Neural progenitor cell (in vitro differentiated cells): ENCODE measurements at regions not wholly inside any gene's neighbourhood (a gene's known extent, or its start where the extent isn't known, plus 50 kb on each side); places are given as distances from the start of the nearest gene placed in this dataset.

Source experiments
- DNase-seq: peaks from one replicate; pipeline ENCODE4 v3.0.0-alpha.2; 2016; ENCODE audit warnings: low spot score
- H2AFZ ChIP-seq: fragments of 200-600 bp; sonication (generic); replicated peaks from 2 replicates; pipeline ENCODE4 v1.6.1; 2016; ENCODE audit warnings: antibody characterized with exemption
- H3F3A ChIP-seq: fragments of 200-600 bp; sonication (generic); 2 replicates; pipeline ENCODE4 v1.6.1; 2016; ENCODE audit warnings: antibody characterized with exemption, low read depth
- H3K27ac ChIP-seq: fragments of 200-600 bp; sonication (generic); 2 replicates; pipeline ENCODE4 v1.5.1; 2016; ENCODE audit warnings: mild to moderate bottlenecking
- H3K27me3 ChIP-seq: fragments of 200-600 bp; sonication (generic); 2 replicates; pipeline ENCODE4 v1.6.1; 2016; ENCODE audit warnings: mild to moderate bottlenecking, moderate library complexity
- H3K36me3 ChIP-seq: fragments of 200-600 bp; sonication (generic); 2 replicates; pipeline ENCODE4 v1.5.1; 2016
- H3K4me1 ChIP-seq: fragments of 200-600 bp; sonication (generic); 2 replicates; pipeline ENCODE4 v1.6.1; 2016; ENCODE audit warnings: mixed run types
- H3K4me2 ChIP-seq: fragments of 200-600 bp; sonication (generic); 2 replicates; pipeline ENCODE4 v1.6.1; 2016
- H3K4me3 ChIP-seq: fragments of 200-600 bp; sonication (generic); 2 replicates; pipeline ENCODE4 v1.5.1; 2016
- H3K79me2 ChIP-seq: fragments of 200-600 bp; sonication (generic); 2 replicates; pipeline ENCODE4 v1.6.1; 2016; ENCODE audit warnings: low read depth
- H3K9ac ChIP-seq: fragments of 200-600 bp; sonication (generic); 2 replicates; pipeline ENCODE4 v1.6.1; 2016
- H3K9me3 ChIP-seq: fragments of 200-600 bp; sonication (generic); 2 replicates; pipeline ENCODE4 v1.5.1; 2016; ENCODE audit warnings: low read depth
- H4K20me1 ChIP-seq: fragments of 200-600 bp; sonication (generic); 2 replicates; pipeline ENCODE4 v1.6.1; 2016; ENCODE audit warnings: low read depth
- H3K27ac Mint-ChIP-seq: 3 replicates; pipeline ENCODE4 v1.8.0; 2021; ENCODE audit warnings: mixed read lengths
- H3K27me3 Mint-ChIP-seq: 2 replicates; pipeline ENCODE4 v1.8.0; 2022; ENCODE audit warnings: low read depth, mild to moderate bottlenecking, inconsistent platforms, moderate library complexity, mixed read lengths; ENCODE audit not compliant: insufficient read depth
- H3K36me3 Mint-ChIP-seq: 3 replicates; pipeline ENCODE4 v1.8.0; 2021; ENCODE audit warnings: mixed read lengths
- H3K4me1 Mint-ChIP-seq: 3 replicates; pipeline ENCODE4 v1.8.0; 2021; ENCODE audit warnings: mixed read lengths
- H3K4me3 Mint-ChIP-seq: 3 replicates; pipeline ENCODE4 v1.8.0; 2021; ENCODE audit warnings: mild to moderate bottlenecking, moderate library complexity, mixed read lengths
- H3K9me3 Mint-ChIP-seq: 3 replicates; pipeline ENCODE4 v1.8.0; 2020; ENCODE audit warnings: mixed read lengths
- EZH2 ChIP-seq: fragments of 200-600 bp; sonication (generic); IDR thresholded peaks from 2 replicates; pipeline ENCODE4 v1.6.1; 2017; ENCODE audit warnings: antibody characterized with exemption, mild to moderate bottlenecking, moderate library complexity
- EZH2phosphoT487 ChIP-seq: fragments of 200-600 bp; sonication (generic); IDR thresholded peaks from 2 replicates; pipeline ENCODE4 v1.6.1; 2017; ENCODE audit warnings: antibody characterized with exemption
- TF ChIP-seq, protein P1 (sequence below): fragments of 200-600 bp; sonication (generic); IDR thresholded peaks from 2 replicates; pipeline ENCODE4 v1.5.1; 2017; ENCODE audit warnings: antibody characterized with exemption, mild to moderate bottlenecking

GRCh38 chr6:37114612-37115011 is 55.3 kb upstream of the PIM1 start:
- H3K79me2 ChIP-seq = no peaks in the 10 kb centered on the region
- no peaks in the 10 kb centered on the region for H3K9me3 ChIP-seq
- no peak for DNase-seq
- H3K4me2 ChIP-seq = no peak overlapping the region
- no peak overlapping the region for H3K4me3 ChIP-seq
- no peak overlapping the region for H3K27ac ChIP-seq
- no peaks in the 10 kb centered on the region for H4K20me1 ChIP-seq
- Mint-ChIP-seq H3K36me3 (peaks cover 8% of the 10 kb centered on the region), H3K27ac (no peak overlapping the region), H3K4me1 (peaks cover 19% of the 10 kb centered on the region), H3K4me3 (no peak overlapping the region), H3K27me3 (peaks cover 6% of the 10 kb centered on the region), H3K9me3 (peaks cover 2% of the 10 kb centered on the region)
- no peak overlapping the region for H2AFZ ChIP-seq
- no peaks in the 10 kb centered on the region for H3K4me1 ChIP-seq
- H3K9ac ChIP-seq = no peak overlapping the region
- no peaks in the 10 kb centered on the region for H3F3A ChIP-seq
- no peaks in the 10 kb centered on the region for H3K36me3 ChIP-seq
- H3K27me3 ChIP-seq = no peaks in the 10 kb centered on the region
- TF ChIP-seq, protein P1, sequence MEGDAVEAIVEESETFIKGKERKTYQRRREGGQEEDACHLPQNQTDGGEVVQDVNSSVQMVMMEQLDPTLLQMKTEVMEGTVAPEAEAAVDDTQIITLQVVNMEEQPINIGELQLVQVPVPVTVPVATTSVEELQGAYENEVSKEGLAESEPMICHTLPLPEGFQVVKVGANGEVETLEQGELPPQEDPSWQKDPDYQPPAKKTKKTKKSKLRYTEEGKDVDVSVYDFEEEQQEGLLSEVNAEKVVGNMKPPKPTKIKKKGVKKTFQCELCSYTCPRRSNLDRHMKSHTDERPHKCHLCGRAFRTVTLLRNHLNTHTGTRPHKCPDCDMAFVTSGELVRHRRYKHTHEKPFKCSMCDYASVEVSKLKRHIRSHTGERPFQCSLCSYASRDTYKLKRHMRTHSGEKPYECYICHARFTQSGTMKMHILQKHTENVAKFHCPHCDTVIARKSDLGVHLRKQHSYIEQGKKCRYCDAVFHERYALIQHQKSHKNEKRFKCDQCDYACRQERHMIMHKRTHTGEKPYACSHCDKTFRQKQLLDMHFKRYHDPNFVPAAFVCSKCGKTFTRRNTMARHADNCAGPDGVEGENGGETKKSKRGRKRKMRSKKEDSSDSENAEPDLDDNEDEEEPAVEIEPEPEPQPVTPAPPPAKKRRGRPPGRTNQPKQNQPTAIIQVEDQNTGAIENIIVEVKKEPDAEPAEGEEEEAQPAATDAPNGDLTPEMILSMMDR = no peak
- TF ChIP-seq EZH2phosphoT487 (no peak), EZH2 (no peak)

DNA sequence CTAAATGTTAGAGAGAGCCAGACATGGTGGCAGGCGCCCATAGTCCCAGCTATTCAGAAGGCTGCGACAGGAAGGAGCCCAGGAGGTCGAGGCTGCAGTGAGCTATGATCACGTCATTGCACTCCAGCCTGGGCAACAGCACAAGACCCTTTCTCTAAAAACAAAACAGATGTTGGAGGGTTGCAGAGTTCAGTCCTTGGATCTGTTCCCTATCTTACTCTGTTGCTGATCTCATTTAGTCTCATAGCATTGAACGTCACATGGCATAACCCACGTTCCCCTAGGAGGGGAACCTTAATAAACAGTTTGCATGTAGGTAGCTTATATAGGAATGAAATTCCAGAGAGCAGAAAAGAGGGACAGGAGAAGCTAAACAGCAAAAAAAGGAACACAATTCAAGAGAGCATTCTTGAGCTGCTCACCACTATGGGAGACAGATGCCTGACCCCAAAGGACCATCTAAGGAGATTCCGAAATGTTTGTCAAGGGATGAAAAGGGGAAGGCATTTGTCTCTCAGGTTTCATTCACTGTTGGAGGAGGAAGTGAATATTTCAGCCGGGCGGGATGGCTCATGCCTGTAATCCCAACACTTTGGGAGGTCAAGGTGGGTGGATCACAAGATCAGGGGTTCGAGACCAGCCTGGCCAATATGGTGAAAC is 54.6 kb upstream of the PIM1 start:
- no peak overlapping the region for H3K4me3 Mint-ChIP-seq
- no peak overlapping the region for H3K27ac ChIP-seq
- H3K4me3 ChIP-seq = no peak overlapping the region
- H3K9me3 Mint-ChIP-seq = peaks cover 2% of the 10 kb centered on the region
- peaks cover 8% of the 10 kb centered on the region for H3K36me3 Mint-ChIP-seq
- no peaks in the 10 kb centered on the region for H3K4me1 ChIP-seq
- H2AFZ ChIP-seq = no peak overlapping the region
- H3K9me3 ChIP-seq = no peaks in the 10 kb centered on the region
- H4K20me1 ChIP-seq = no peaks in the 10 kb centered on the region
- H3K9ac ChIP-seq = no peak overlapping the region
- no peaks in the 10 kb centered on the region for H3F3A ChIP-seq
- no peak overlapping the region for H3K27ac Mint-ChIP-seq
- H3K36me3 ChIP-seq = no peaks in the 10 kb centered on the region
- TF ChIP-seq, protein P1 = no peak
- TF ChIP-seq EZH2phosphoT487 (no peak), EZH2 (no peak)
- no peaks in the 10 kb centered on the region for H3K79me2 ChIP-seq
- DNase-seq = no peak
- H3K27me3 ChIP-seq = no peaks in the 10 kb centered on the region
- H3K27me3 Mint-ChIP-seq = peaks cover 6% of the 10 kb centered on the region
- H3K4me1 Mint-ChIP-seq = peaks cover 15% of the 10 kb centered on the region
- no peak overlapping the region for H3K4me2 ChIP-seq

- H3K27ac ChIP-seq = no peak overlapping the region
- no peaks in the 10 kb centered on the region for H3F3A ChIP-seq
- no peaks in the 10 kb centered on the region for H3K36me3 ChIP-seq
- H3K27ac Mint-ChIP-seq = no peak overlapping the region
- H4K20me1 ChIP-seq = no peaks in the 10 kb centered on the region
- H3K79me2 ChIP-seq = no peaks in the 10 kb centered on the region
- H3K4me2 ChIP-seq = no peak overlapping the region
- no peaks in the 10 kb centered on the region for H3K4me1 ChIP-seq
- no peak overlapping the region for H2AFZ ChIP-seq
- TF ChIP-seq EZH2phosphoT487 (no peak), EZH2 (no peak)
- TF ChIP-seq, protein P1 = no peak
- no peaks in the 10 kb centered on the region for H3K27me3 ChIP-seq
- no peak overlapping the region for H3K4me3 Mint-ChIP-seq
- H3K27me3 Mint-ChIP-seq = peaks cover 6% of the 10 kb centered on the region
- peaks cover 8% of the 10 kb centered on the region for H3K36me3 Mint-ChIP-seq
- no peaks in the 10 kb centered on the region for H3K9me3 ChIP-seq
- H3K9me3 Mint-ChIP-seq = peaks cover 2% of the 10 kb centered on the region
- DNase-seq = no peak
- peaks cover 10% of the 10 kb centered on the region for H3K4me1 Mint-ChIP-seq
- H3K4me3 ChIP-seq = no peak overlapping the region
- H3K9ac ChIP-seq = no peak overlapping the region
Observed at GRCh38 chr6:37116326-37116725, 53.6 kb upstream of the PIM1 start.
